ENCODE measurements at regions not wholly inside any gene's neighbourhood (a gene's known extent, or its start where the extent isn't known, plus 50 kb on each side); places are given as distances from the start of the nearest gene placed in this dataset.
"Not testable (repeated sequence)": the region's sequence is repeated elsewhere in the genome, so short reads cannot be mapped to it uniquely, and the experiment has no call there.

- TF ChIP-seq CTCF (IDR thresholded peaks at IDR 0.05 in 8 of 11, conservative IDR thresholded peaks at IDR 0.05 in 3 of 11); POLR2A (IDR thresholded peaks at IDR 0.05); POLR2AphosphoS5 (IDR thresholded peaks at IDR 0.05): not testable (repeated sequence)
Measured at GRCh38 chr5:154669913-154670312, 85.3 kb upstream of the LARP1 start.

All from spleen (tissue), 7 donors.